ENCODE measurements at regions not wholly inside any gene's neighbourhood (a gene's known extent, or its start where the extent isn't known, plus 50 kb on each side); places are given as distances from the start of the nearest gene placed in this dataset.

DNA sequence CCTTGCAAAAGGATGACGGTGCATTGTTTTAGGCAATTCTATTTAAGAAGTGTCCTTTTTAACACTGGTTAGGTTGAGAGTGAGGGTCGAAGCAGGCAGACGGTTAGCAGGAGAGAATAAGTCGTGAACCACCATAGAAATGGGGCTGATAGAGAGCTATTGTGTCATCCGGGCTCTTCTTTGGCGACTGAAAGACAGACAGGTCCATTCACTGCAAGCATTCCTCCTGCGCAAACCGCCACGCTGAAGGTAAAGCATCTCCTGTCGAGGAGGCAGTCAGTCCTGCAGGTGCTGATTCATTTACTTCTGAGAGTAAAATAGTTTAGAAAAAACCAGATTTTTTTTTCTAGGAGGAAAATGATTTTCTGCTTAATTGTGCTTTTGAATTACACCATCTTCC, 1002.8 kb upstream of the NR2F2 start:
- in situ Hi-C loops (cut with MboI; ENCODE audit: low pct_unique_long_range_greater_than_20kb, low sequenced_read_pairs, unreplicated experiment) = no loop called here
- TF ChIP-seq CTCF (IDR thresholded peaks at IDR 0.05; ENCODE audit: extremely low read depth, insufficient read depth, missing control alignments) = no peak
- no peak for DNase-seq (ENCODE audit: low spot score)

DNA sequence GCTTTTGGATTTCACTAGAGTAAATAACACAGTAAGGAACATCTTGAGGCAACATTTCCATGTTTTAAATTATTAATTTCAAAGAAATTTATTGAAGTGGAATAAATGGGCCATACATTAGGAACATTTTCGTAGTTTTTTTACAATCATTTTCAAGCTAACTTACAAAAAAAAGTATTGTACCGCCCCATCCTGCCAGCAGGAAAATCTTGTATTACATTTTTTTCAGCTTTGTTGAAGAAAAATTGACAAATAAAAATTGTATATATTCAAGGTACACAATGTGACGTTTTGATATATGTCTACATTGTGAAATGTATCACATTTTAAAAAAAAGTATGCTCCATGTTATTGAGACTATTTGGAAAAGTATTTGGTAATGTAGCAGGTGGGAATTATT, 1001.9 kb upstream of the NR2F2 start:
- no peak for DNase-seq (ENCODE audit: low spot score)
- TF ChIP-seq CTCF (IDR thresholded peaks at IDR 0.05; ENCODE audit: extremely low read depth, insufficient read depth, missing control alignments) = no peak
- in situ Hi-C loops (cut with MboI; ENCODE audit: low pct_unique_long_range_greater_than_20kb, low sequenced_read_pairs, unreplicated experiment) = no loop called here

GRCh38 chr15:95329362-95329761, 1001.1 kb upstream of the NR2F2 start:
- no peak for TF ChIP-seq CTCF (IDR thresholded peaks at IDR 0.05; ENCODE audit: extremely low read depth, insufficient read depth, missing control alignments)
- no peak for DNase-seq (ENCODE audit: low spot score)
- in situ Hi-C loops (cut with MboI; ENCODE audit: low pct_unique_long_range_greater_than_20kb, low sequenced_read_pairs, unreplicated experiment) = no loop called here

- DNase-seq (ENCODE audit: low spot score) = no peak
- TF ChIP-seq CTCF (IDR thresholded peaks at IDR 0.05; ENCODE audit: extremely low read depth, insufficient read depth, missing control alignments) = no peak
- in situ Hi-C loops (cut with MboI; ENCODE audit: low pct_unique_long_range_greater_than_20kb, low sequenced_read_pairs, unreplicated experiment) = no loop called here
These were observed 988.8 kb upstream of the NR2F2 start for GRCh38 chr15:95341686-95342085.

GRCh38 chr15:95345867-95346266, 984.6 kb upstream of the NR2F2 start:
- no peak for DNase-seq (ENCODE audit: low spot score)
- in situ Hi-C loops (cut with MboI; ENCODE audit: low pct_unique_long_range_greater_than_20kb, low sequenced_read_pairs, unreplicated experiment) = no loop called here
- TF ChIP-seq CTCF (IDR thresholded peaks at IDR 0.05; ENCODE audit: extremely low read depth, insufficient read depth, missing control alignments) = no peak

GRCh38 chr15:95346721-95347475, 983.6 kb upstream of the NR2F2 start:
- DNase-seq (ENCODE audit: low spot score) = no peak
- TF ChIP-seq CTCF (IDR thresholded peaks at IDR 0.05; ENCODE audit: extremely low read depth, insufficient read depth, missing control alignments) = no peak
- in situ Hi-C loops (cut with MboI; ENCODE audit: low pct_unique_long_range_greater_than_20kb, low sequenced_read_pairs, unreplicated experiment) = no loop called here
